Smooth muscle cell (in vitro differentiated cells): ENCODE measurements at regions not wholly inside any gene's neighbourhood (a gene's known extent, or its start where the extent isn't known, plus 50 kb on each side); places are given as distances from the start of the nearest gene placed in this dataset.
A peak's percentile ranks its signal among the peaks of the same experiment; 100 is the strongest.

Experiments used
- DNase-seq: peaks from one replicate; lab custom pipeline; 2025; ENCODE audit not compliant: unreplicated experiment; lab: John Stamatoyannopoulos, UW
- H2AFZ ChIP-seq: fragments of 200-600 bp; sonication (generic); 2 replicates; pipeline ENCODE4 v1.6.0; 2016; ENCODE audit warnings: antibody characterized with exemption, low read depth, mild to moderate bottlenecking
- H3F3A ChIP-seq: fragments of 200-600 bp; sonication (generic); 2 replicates; pipeline ENCODE4 v1.6.0; 2017; ENCODE audit warnings: antibody characterized with exemption, low read depth
- H3K27ac ChIP-seq: fragments of 200-600 bp; sonication (generic); 2 replicates; pipeline ENCODE4 v1.5.1; 2016; ENCODE audit warnings: low read depth, mild to moderate bottlenecking
- H3K27me3 ChIP-seq: fragments of 200-600 bp; sonication (generic); 2 replicates; pipeline ENCODE4 v1.6.1; 2016; ENCODE audit warnings: low read depth, mild to moderate bottlenecking
- H3K36me3 ChIP-seq: fragments of 200-600 bp; sonication (generic); 2 replicates; pipeline ENCODE4 v1.5.1; 2016; ENCODE audit warnings: low read depth
- H3K4me1 ChIP-seq: fragments of 200-600 bp; sonication (generic); 2 replicates; pipeline ENCODE4 v1.5.1; 2016; ENCODE audit warnings: low read depth
- H3K4me2 ChIP-seq: fragments of 200-600 bp; sonication (generic); 2 replicates; pipeline ENCODE4 v1.6.0; 2016; ENCODE audit warnings: mild to moderate bottlenecking
- H3K4me3 ChIP-seq: fragments of 200-600 bp; sonication (generic); 2 replicates; pipeline ENCODE4 v1.5.1; 2016; ENCODE audit warnings: mild to moderate bottlenecking
- H3K79me2 ChIP-seq: fragments of 200-600 bp; sonication (generic); 2 replicates; pipeline ENCODE4 v1.6.0; 2016; ENCODE audit warnings: low read depth, mild to moderate bottlenecking
- H3K9ac ChIP-seq: fragments of 200-600 bp; sonication (generic); 2 replicates; pipeline ENCODE4 v1.6.0; 2016; ENCODE audit warnings: low read depth
- H3K9me3 ChIP-seq: fragments of 200-600 bp; sonication (generic); replicated peaks from 2 replicates; pipeline ENCODE4 v1.5.1; 2016; ENCODE audit warnings: low read depth
- H4K20me1 ChIP-seq: fragments of 200-600 bp; sonication (generic); 2 replicates; pipeline ENCODE4 v1.6.0; 2016; ENCODE audit warnings: low read depth
- CTCF ChIP-seq: fragments of 200-600 bp; sonication (generic); IDR thresholded peaks from 2 replicates; pipeline ENCODE4 v1.5.1; 2017; ENCODE audit warnings: borderline replicate concordance, mild to moderate bottlenecking, antibody characterized with exemption; ENCODE audit not compliant: insufficient read depth, poor library complexity, severe bottlenecking
- WGBS: methylation state at CpG from one replicate; pipeline ENCODE4 v1.1.7; 2016; ENCODE audit warnings: low lambda C conversion rate; 5-methylcytosine and 5-hydroxymethylcytosine counted together

GRCh38 chr18:60259052-60259681 is 113.4 kb downstream of the MC4R start:
- peak overlapping the region; percentile 48 for H2AFZ ChIP-seq
- H3K4me3 ChIP-seq: no peak overlapping the region
- no peak for DNase-seq
- H3K27me3 ChIP-seq: no peaks in the 10 kb centered on the region
- 63% methylated on average over 6 of the region's 6 CpGs for WGBS
- no peaks in the 10 kb centered on the region for H3K4me1 ChIP-seq
- no peaks in the 10 kb centered on the region for H3K79me2 ChIP-seq
- peak overlapping the region; percentile 9 for H3K27ac ChIP-seq
- H3K4me2 ChIP-seq: peak overlapping the region; percentile 31
- no peaks in the 10 kb centered on the region for H4K20me1 ChIP-seq
- TF ChIP-seq CTCF: no peak
- no peaks in the 10 kb centered on the region for H3F3A ChIP-seq
- no peaks in the 10 kb centered on the region for H3K9me3 ChIP-seq
- H3K9ac ChIP-seq: no peak overlapping the region
- H3K36me3 ChIP-seq: no peaks in the 10 kb centered on the region

DNA sequence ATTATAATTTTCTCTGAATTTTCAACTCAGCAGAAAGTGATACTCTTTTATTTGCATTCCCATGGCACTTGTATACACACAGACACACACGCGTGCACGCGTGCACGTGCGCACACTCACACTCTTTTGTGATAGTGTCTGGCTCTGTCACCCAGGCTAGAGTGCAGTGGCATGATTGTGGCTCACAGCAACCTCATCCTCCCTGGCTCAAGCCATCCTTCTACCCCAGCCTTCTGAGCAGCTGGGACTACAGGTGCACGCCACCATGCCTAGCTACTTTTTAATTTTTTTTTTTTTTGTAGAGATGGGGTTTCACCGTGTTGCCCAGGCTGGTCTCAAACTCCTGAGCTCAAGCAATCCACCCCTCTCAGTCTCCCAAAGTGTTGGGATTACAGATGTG is 123.2 kb downstream of the MC4R start:
- WGBS: 97% methylated on average over 8 of the region's 8 CpGs
- H3F3A ChIP-seq: no peaks in the 10 kb centered on the region

GRCh38 chr18:60248336-60249330 is 123.9 kb downstream of the MC4R start:
- Histone ChIP-seq H3K27ac (no peak overlapping the region), H3K4me3 (no peak overlapping the region), H2AFZ (no peak overlapping the region), H4K20me1 (no peaks in the 10 kb centered on the region), H3K9ac (no peak overlapping the region), H3K9me3 (no peaks in the 10 kb centered on the region), H3K4me1 (no peaks in the 10 kb centered on the region), H3K4me2 (no peak overlapping the region), H3K36me3 (no peaks in the 10 kb centered on the region), H3K79me2 (no peaks in the 10 kb centered on the region), H3F3A (no peaks in the 10 kb centered on the region), H3K27me3 (no peaks in the 10 kb centered on the region)
- no peak for TF ChIP-seq CTCF
- 92% methylated on average over 2 of the region's 2 CpGs for WGBS
- no peak for DNase-seq

More for the DNA sequence above, 123.2 kb downstream of the MC4R start:
- Histone ChIP-seq H3K79me2 (no peaks in the 10 kb centered on the region), H3K36me3 (no peaks in the 10 kb centered on the region), H3K9ac (no peak overlapping the region), H3K9me3 (no peaks in the 10 kb centered on the region), H4K20me1 (no peaks in the 10 kb centered on the region), H3K4me3 (no peak overlapping the region), H3K4me2 (no peak overlapping the region), H2AFZ (no peak overlapping the region), H3K27ac (no peak overlapping the region), H3K27me3 (no peaks in the 10 kb centered on the region), H3K4me1 (no peaks in the 10 kb centered on the region)
- no peak for DNase-seq
- TF ChIP-seq CTCF: no peak
